HCT116 (cell line): ENCODE measurements at regions not wholly inside any gene's neighbourhood (a gene's known extent, or its start where the extent isn't known, plus 50 kb on each side); places are given as distances from the start of the nearest gene placed in this dataset.

ENCODE experiments used
- ATAC-seq: fragments of 200-7000 bp; cut with Tn5 transposase; 2 replicates; pipeline ENCODE4 v1.9.1; 2020; ENCODE audit warnings: mild to moderate bottlenecking, moderate library complexity
- BruUV-seq: library from RNA; stranded (reverse); fragments of 400-500 nt; replicated peaks from 2 replicates; lab custom pipeline; 2021; lab: Mats Ljungman, UMichigan
- CTCF ChIA-PET: fragments of 300-600 bp; sonication (Branson Sonifier 250); formaldehyde crosslinking; loops from one replicate; lab custom pipeline; 2021; ENCODE audit warnings: antibody characterized with exemption; lab: Charles Lee
- POLR2A ChIA-PET: fragments of 300-600, 350-600 bp; sonication (Branson Sonifier 250); formaldehyde crosslinking; loops from one replicate; lab custom pipeline; 2021; ENCODE audit warnings: antibody characterized with exemption; lab: Charles Lee
- RAD21 ChIA-PET, 2 experiments: fragments of 300-600 bp; sonication (Branson Sonifier 250); formaldehyde crosslinking; loops; one replicate each; lab custom pipeline; 2023; ENCODE audit warnings: low total read pairs in 2 of 2; ENCODE audit not compliant: uncharacterized antibody in 2 of 2, unreplicated experiment in 2 of 2, low non-redundant PET in 1 of 2; lab: Charles Lee
- DNase-seq: peaks from one replicate; pipeline ENCODE4 v3.0.0-alpha.2; 2010; ENCODE audit warnings: low read depth, low spot score
- H2AFZ ChIP-seq: fragments of 200-600 bp; shearing (Covaris generic), sonication (generic); 2 replicates; pipeline ENCODE4 v1.6.1; 2017; ENCODE audit warnings: low read depth, mixed run types, mixed read lengths, antibody characterized with exemption, low read length; ENCODE audit not compliant: poor library complexity, severe bottlenecking
- H3K27ac ChIP-seq: 2 replicates; pipeline ENCODE4 v1.5.1; 2012; ENCODE audit warnings: low read depth, low read length
- H3K27me3 ChIP-seq: fragments of 200-600 bp; sonication (generic); 2 replicates; pipeline ENCODE4 v1.6.1; 2016; ENCODE audit warnings: mixed run types, low read length, mixed read lengths; ENCODE audit not compliant: insufficient read depth
- H3K36me3 ChIP-seq, 2 experiments: fragments of 200-500 bp in 1 of 2; fragments of 200-600 bp in 1 of 2; sonication (Bioruptor generic) in 1 of 2; sonication (generic) in 1 of 2; 2 replicates each; pipeline versions ENCODE4 v1.5.1 to v1.6.1; 2014 to 2016; ENCODE audit warnings: low read length in 2 of 2, inconsistent platforms in 1 of 2, mixed read lengths in 1 of 2, mixed run types in 1 of 2; ENCODE audit not compliant: insufficient read depth in 2 of 2, control insufficient read depth in 1 of 2
- H3K4me1 ChIP-seq, 2 experiments: fragments of 200-600 bp in 1 of 2; sonication (generic) in 1 of 2; 2 replicates each; pipeline versions ENCODE4 v1.5.1 to v1.6.1; 2012 to 2017; ENCODE audit warnings: low read length in 2 of 2, inconsistent platforms in 1 of 2, mild to moderate bottlenecking in 1 of 2, mixed read lengths in 1 of 2, mixed run types in 1 of 2, moderate library complexity in 1 of 2; ENCODE audit not compliant: insufficient read depth in 2 of 2, control insufficient read depth in 1 of 2
- H3K4me2 ChIP-seq: fragments of 200-600 bp; sonication (generic); 2 replicates; pipeline ENCODE4 v1.6.1; 2017; ENCODE audit warnings: mixed run types, low read length, mixed read lengths
- H3K4me3 ChIP-seq, 2 experiments: fragments of 200-600 bp in 1 of 2; sonication (generic) in 1 of 2; replicated peaks in 1 of 2; 2 replicates each; pipeline ENCODE4 v1.5.1; 2011 to 2016; ENCODE audit warnings: low read length in 2 of 2, control low read depth in 1 of 2, low read depth in 1 of 2, mild to moderate bottlenecking in 1 of 2, mixed read lengths in 1 of 2, mixed run types in 1 of 2
- H3K79me2 ChIP-seq: fragments of 200-600 bp; sonication (generic); 2 replicates; pipeline ENCODE4 v1.6.1; 2017; ENCODE audit warnings: mild to moderate bottlenecking, mixed run types, low read length, moderate library complexity, mixed read lengths; ENCODE audit not compliant: insufficient read depth
- H3K9ac ChIP-seq: fragments of 200-600 bp; sonication (generic); 2 replicates; pipeline ENCODE4 v1.6.1; 2016; ENCODE audit warnings: low read length, mixed read lengths
- H3K9me2 ChIP-seq: fragments of 200-600 bp; sonication (generic), shearing (Covaris generic); 2 replicates; pipeline ENCODE4 v1.6.1; 2017; ENCODE audit warnings: mixed run types, mild to moderate bottlenecking, moderate library complexity; ENCODE audit not compliant: insufficient read depth
- H3K9me3 ChIP-seq, 2 experiments: fragments of 200-500 bp in 1 of 2; fragments of 200-600 bp in 1 of 2; sonication (Bioruptor generic) in 1 of 2; sonication (generic) in 1 of 2; 2 replicates each; pipeline ENCODE4 v1.6.1; 2014 to 2017; ENCODE audit warnings: low read length in 2 of 2, mixed read lengths in 2 of 2, inconsistent platforms in 1 of 2, low read depth in 1 of 2, mild to moderate bottlenecking in 1 of 2, mixed run types in 1 of 2, moderate library complexity in 1 of 2; ENCODE audit not compliant: control insufficient read depth in 1 of 2, insufficient read depth in 1 of 2
- H4K20me1 ChIP-seq: fragments of 200-600 bp; sonication (generic), shearing (Covaris generic); 2 replicates; pipeline ENCODE4 v1.6.1; 2017; ENCODE audit warnings: mixed run types, mild to moderate bottlenecking, moderate library complexity; ENCODE audit not compliant: insufficient read depth
- CEBPB ChIP-seq: IDR thresholded peaks from 2 replicates; pipeline ENCODE4 v1.6.1; 2012; ENCODE audit warnings: low read depth
- POLR2A ChIP-seq: IDR thresholded peaks from 2 replicates; pipeline ENCODE4 v1.7.0; 2011; ENCODE audit warnings: borderline replicate concordance; ENCODE audit not compliant: insufficient read depth, insufficient read length; ENCODE audit errors: extremely low read depth
- POLR2AphosphoS5 ChIP-seq: IDR thresholded peaks from 2 replicates; pipeline ENCODE4 v1.6.1; 2011; ENCODE audit warnings: mild to moderate bottlenecking, low read depth, low read length, moderate library complexity
- RAD21 ChIP-seq: IDR thresholded peaks from 2 replicates; pipeline ENCODE4 v1.6.1; 2012; ENCODE audit warnings: low read depth, mild to moderate bottlenecking
- SIN3A ChIP-seq: IDR thresholded peaks from 2 replicates; pipeline ENCODE4 v1.6.1; 2012; ENCODE audit warnings: low read depth
- SP1 ChIP-seq: IDR thresholded peaks from 2 replicates; pipeline ENCODE4 v1.6.1; 2012; ENCODE audit warnings: low read depth
- intact Hi-C: fragments of 100-400 bp; cut with micrococcal nuclease; formaldehyde crosslinking; loops from 2 replicates; pipeline ENCODE4 v1.10.0; 2022
- TF ChIP-seq, protein P1 (sequence below), 3 experiments: fragments of 200-600 bp in 1 of 3; sonication (generic) in 1 of 3; IDR thresholded peaks in 2 of 3; conservative IDR thresholded peaks in 1 of 3; 2 replicates each; pipeline ENCODE4 v1.5.1; 2012 to 2017; ENCODE audit warnings: low read depth in 2 of 3, low read length in 2 of 3, antibody characterized with exemption in 1 of 3, borderline replicate concordance in 1 of 3, control low read depth in 1 of 3, mild to moderate bottlenecking in 1 of 3, mixed read lengths in 1 of 3, mixed run types in 1 of 3, moderate library complexity in 1 of 3; ENCODE audit not compliant: insufficient read depth in 1 of 3
- TF ChIP-seq, protein P2 (sequence below): IDR thresholded peaks from 2 replicates; pipeline ENCODE4 v1.6.1; 2012; ENCODE audit warnings: low read depth

DNA sequence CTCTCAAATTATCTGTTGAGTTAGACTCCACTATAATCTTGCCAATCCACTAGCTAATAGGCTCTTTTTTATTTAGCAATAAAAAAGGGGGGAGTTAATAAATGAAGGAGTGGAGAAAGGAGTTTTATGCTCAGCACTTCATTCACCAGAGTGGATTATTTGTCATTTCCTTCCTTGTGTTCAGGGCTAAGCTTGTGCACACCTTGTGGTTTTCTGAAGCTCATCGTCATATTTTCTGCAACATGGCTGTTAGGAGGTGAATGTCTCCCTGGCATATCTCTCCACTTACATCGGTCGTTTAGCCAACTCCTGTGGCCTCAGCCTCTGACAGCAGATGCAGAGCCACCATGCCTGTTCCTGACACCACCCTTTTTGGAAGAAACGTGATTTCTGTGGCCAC lies 83.9 kb upstream of the MTNR1B start:
- Histone ChIP-seq H3K79me2 (no peaks in the 10 kb centered on the region), H3K4me2 (no peak overlapping the region), H4K20me1 (no peaks in the 10 kb centered on the region), H3K27me3 (no peaks in the 10 kb centered on the region), H2AFZ (no peak overlapping the region), H3K27ac (no peak overlapping the region), H3K36me3 (no peaks in the 10 kb centered on the region), H3K9me3 (no peaks in the 10 kb centered on the region), H3K4me1 (peaks cover 0 to 4% of the 10 kb centered on the region in 2 experiments; a peak in 1 of 4 replicates), H3K9me2 (no peaks in the 10 kb centered on the region), H3K4me3 (no peak overlapping the region), H3K9ac (no peak overlapping the region)
- DNase-seq: no peak
- intact Hi-C loops: no loop called here
- no TSS peak for BruUV-seq
- CTCF ChIA-PET: interaction anchor here (1.0 to 1.6 kb wide), 2 partner anchors 47 to 340 kb away, joined by 3 to 8 read pairs; no protein-coding TSS in a partner anchor
- POLR2A ChIA-PET: no interaction called here
- ATAC-seq: no peak
- no peak for TF ChIP-seq POLR2AphosphoS5
- TF ChIP-seq, protein P1, sequence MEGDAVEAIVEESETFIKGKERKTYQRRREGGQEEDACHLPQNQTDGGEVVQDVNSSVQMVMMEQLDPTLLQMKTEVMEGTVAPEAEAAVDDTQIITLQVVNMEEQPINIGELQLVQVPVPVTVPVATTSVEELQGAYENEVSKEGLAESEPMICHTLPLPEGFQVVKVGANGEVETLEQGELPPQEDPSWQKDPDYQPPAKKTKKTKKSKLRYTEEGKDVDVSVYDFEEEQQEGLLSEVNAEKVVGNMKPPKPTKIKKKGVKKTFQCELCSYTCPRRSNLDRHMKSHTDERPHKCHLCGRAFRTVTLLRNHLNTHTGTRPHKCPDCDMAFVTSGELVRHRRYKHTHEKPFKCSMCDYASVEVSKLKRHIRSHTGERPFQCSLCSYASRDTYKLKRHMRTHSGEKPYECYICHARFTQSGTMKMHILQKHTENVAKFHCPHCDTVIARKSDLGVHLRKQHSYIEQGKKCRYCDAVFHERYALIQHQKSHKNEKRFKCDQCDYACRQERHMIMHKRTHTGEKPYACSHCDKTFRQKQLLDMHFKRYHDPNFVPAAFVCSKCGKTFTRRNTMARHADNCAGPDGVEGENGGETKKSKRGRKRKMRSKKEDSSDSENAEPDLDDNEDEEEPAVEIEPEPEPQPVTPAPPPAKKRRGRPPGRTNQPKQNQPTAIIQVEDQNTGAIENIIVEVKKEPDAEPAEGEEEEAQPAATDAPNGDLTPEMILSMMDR (IDR thresholded peaks at IDR 0.05 in 2 of 3, conservative IDR thresholded peaks at IDR 0.05 in 1 of 3; ENCODE audit: borderline replicate concordance in 1 of 3, insufficient read depth in 1 of 3, low read depth in 2 of 3, low read length in 2 of 3): no peak
- TF ChIP-seq POLR2A: no peak
- TF ChIP-seq RAD21: no peak
- no peak for TF ChIP-seq SIN3A
- TF ChIP-seq SP1: no peak
- TF ChIP-seq, protein P2, sequence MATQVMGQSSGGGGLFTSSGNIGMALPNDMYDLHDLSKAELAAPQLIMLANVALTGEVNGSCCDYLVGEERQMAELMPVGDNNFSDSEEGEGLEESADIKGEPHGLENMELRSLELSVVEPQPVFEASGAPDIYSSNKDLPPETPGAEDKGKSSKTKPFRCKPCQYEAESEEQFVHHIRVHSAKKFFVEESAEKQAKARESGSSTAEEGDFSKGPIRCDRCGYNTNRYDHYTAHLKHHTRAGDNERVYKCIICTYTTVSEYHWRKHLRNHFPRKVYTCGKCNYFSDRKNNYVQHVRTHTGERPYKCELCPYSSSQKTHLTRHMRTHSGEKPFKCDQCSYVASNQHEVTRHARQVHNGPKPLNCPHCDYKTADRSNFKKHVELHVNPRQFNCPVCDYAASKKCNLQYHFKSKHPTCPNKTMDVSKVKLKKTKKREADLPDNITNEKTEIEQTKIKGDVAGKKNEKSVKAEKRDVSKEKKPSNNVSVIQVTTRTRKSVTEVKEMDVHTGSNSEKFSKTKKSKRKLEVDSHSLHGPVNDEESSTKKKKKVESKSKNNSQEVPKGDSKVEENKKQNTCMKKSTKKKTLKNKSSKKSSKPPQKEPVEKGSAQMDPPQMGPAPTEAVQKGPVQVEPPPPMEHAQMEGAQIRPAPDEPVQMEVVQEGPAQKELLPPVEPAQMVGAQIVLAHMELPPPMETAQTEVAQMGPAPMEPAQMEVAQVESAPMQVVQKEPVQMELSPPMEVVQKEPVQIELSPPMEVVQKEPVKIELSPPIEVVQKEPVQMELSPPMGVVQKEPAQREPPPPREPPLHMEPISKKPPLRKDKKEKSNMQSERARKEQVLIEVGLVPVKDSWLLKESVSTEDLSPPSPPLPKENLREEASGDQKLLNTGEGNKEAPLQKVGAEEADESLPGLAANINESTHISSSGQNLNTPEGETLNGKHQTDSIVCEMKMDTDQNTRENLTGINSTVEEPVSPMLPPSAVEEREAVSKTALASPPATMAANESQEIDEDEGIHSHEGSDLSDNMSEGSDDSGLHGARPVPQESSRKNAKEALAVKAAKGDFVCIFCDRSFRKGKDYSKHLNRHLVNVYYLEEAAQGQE: no peak
- no peak for TF ChIP-seq CEBPB
- RAD21 ChIA-PET: no interaction called here
